MM.1S (cell line): ENCODE measurements at regions not wholly inside any gene's neighbourhood (a gene's known extent, or its start where the extent isn't known, plus 50 kb on each side); places are given as distances from the start of the nearest gene placed in this dataset.

Source experiments
- CTCF ChIP-seq: fragments of 300-600 bp; sonication (generic); IDR thresholded peaks from 2 replicates; pipeline ENCODE4 v1.5.1; 2016; ENCODE audit warnings: antibody characterized with exemption, low read length, mixed read lengths
- EZH2 ChIP-seq: fragments of 300-600 bp; sonication (generic); optimal IDR thresholded peaks from 2 replicates; pipeline ENCODE3; 2017; ENCODE audit warnings: low read depth, mild to moderate bottlenecking, antibody characterized with exemption, low read length, mixed read lengths

GRCh38 chr11:26858098-26858497, 135.8 kb upstream of the FIBIN start:
- TF ChIP-seq EZH2, result no peak
- no peak for TF ChIP-seq CTCF
